Thyroid gland (tissue), 4 donors: ENCODE measurements at regions not wholly inside any gene's neighbourhood (a gene's known extent, or its start where the extent isn't known, plus 50 kb on each side); places are given as distances from the start of the nearest gene placed in this dataset.

Source experiments
- DNase-seq, 2 donors: peaks; one replicate each; pipeline ENCODE4 v3.0.0-alpha.2; 2019
- H3K27ac ChIP-seq, 3 donors: fragments of 200-600 bp; sonication (generic); 1 replicate in 2 of 3; 2 replicates in 1 of 3; pipeline ENCODE4 v1.5.1; 2016 to 2019; ENCODE audit warnings: mild to moderate bottlenecking in 1 of 3, moderate library complexity in 1 of 3
- H3K27me3 ChIP-seq: fragments of 200-600 bp; sonication (generic); one replicate; pipeline ENCODE4 v1.5.1; 2019
- H3K36me3 ChIP-seq, 2 donors: fragments of 200-600 bp; sonication (generic); one replicate each; pipeline ENCODE4 v1.5.1; 2016 to 2019
- H3K4me1 ChIP-seq, 2 donors: fragments of 200-600 bp; sonication (generic); one replicate each; pipeline ENCODE4 v1.5.1; 2017 to 2019
- H3K4me3 ChIP-seq, 3 donors: fragments of 200-600 bp; sonication (generic); replicated peaks in 1 of 3; 1 replicate in 2 of 3; 2 replicates in 1 of 3; pipeline ENCODE4 v1.5.1; 2016; ENCODE audit warnings: mild to moderate bottlenecking in 1 of 3
- H3K9me3 ChIP-seq: fragments of 200-600 bp; sonication (generic); one replicate; pipeline ENCODE4 v1.5.1; 2017
- CTCF ChIP-seq, 6 experiments: fragments of 200-600 bp in 3 of 6; fragments of 450-650 bp in 3 of 6; sonication (generic) in 3 of 6; IDR thresholded peaks; one replicate each; pipeline ENCODE4 v1.5.1; 2016 to 2019; ENCODE audit warnings: antibody characterized with exemption in 6 of 6, mild to moderate bottlenecking in 2 of 6, inconsistent platforms in 1 of 6, moderate library complexity in 1 of 6
- POLR2A ChIP-seq, 2 donors: fragments of 450-650 bp; IDR thresholded peaks; one replicate each; pipeline ENCODE4 v1.6.1; 2017; ENCODE audit warnings: antibody characterized with exemption in 2 of 2, mild to moderate bottlenecking in 2 of 2, moderate library complexity in 1 of 2
- WGBS, 2 donors: methylation state at CpG; one replicate each; pipeline ENCODE4 v1.1.5; 2017; 5-methylcytosine and 5-hydroxymethylcytosine counted together
- intact Hi-C: fragments of 100-400 bp; cut with DNase I; formaldehyde crosslinking; loops from one replicate; pipeline ENCODE4 v1.15.1; 2023

GRCh38 chrX:69309074-69309792, 144.0 kb upstream of the PJA1 start:
- Histone ChIP-seq H3K27me3 (no peaks in the 10 kb centered on the region), H3K4me1 (peaks cover 5 to 10% of the 10 kb centered on the region in 2 donors), H3K27ac (no peak overlapping the region), H3K4me3 (no peak overlapping the region), H3K9me3 (no peaks in the 10 kb centered on the region), H3K36me3 (no peaks in the 10 kb centered on the region)
- 38 to 54% methylated on average over 3 to 5 of the region's 7 CpGs for WGBS, 2 donors
- intact Hi-C loops = no loop called here
- peak; percentile 41 to 49 for DNase-seq
- TF ChIP-seq POLR2A (IDR thresholded peaks at IDR 0.05) (no peak), CTCF (IDR thresholded peaks at IDR 0.05) (no peak)

- Histone ChIP-seq H3K36me3 (no peaks in the 10 kb centered on the region), H3K9me3 (no peaks in the 10 kb centered on the region), H3K27ac (no peak overlapping the region), H3K4me3 (no peak overlapping the region), H3K27me3 (no peaks in the 10 kb centered on the region), H3K4me1 (peaks cover 5 to 10% of the 10 kb centered on the region in 2 donors)
- no peak for TF ChIP-seq CTCF (IDR thresholded peaks at IDR 0.05)
- TF ChIP-seq POLR2A (IDR thresholded peaks at IDR 0.05) = no peak
- intact Hi-C loops = no loop called here
- 55 to 71% methylated on average over 10 of the region's 10 CpGs for whole genome bisulfite sequencing, 2 donors
- no peak for DNase-seq
Measured at GRCh38 chrX:69307756-69308155, 142.5 kb upstream of the PJA1 start.

- Histone ChIP-seq H3K36me3 (no peaks in the 10 kb centered on the region), H3K4me1 (peaks cover under 1 to 3% of the 10 kb centered on the region in 2 donors), H3K27me3 (no peaks in the 10 kb centered on the region), H3K4me3 (no peak overlapping the region), H3K9me3 (no peaks in the 10 kb centered on the region), H3K27ac (no peak overlapping the region)
- no peak for TF ChIP-seq POLR2A (IDR thresholded peaks at IDR 0.05)
- no peak for TF ChIP-seq CTCF (IDR thresholded peaks at IDR 0.05)
- intact Hi-C loops = no loop called here
- 57 to 90% methylated on average over 1 of the region's 1 CpG for WGBS, 2 donors
- DNase-seq = no peak
Measured at GRCh38 chrX:69307029-69307428, 141.8 kb upstream of the PJA1 start.

- TF ChIP-seq CTCF (IDR thresholded peaks at IDR 0.05) (no peak), POLR2A (IDR thresholded peaks at IDR 0.05) (no peak)
- Histone ChIP-seq H3K4me3 (no peak overlapping the region), H3K9me3 (no peaks in the 10 kb centered on the region), H3K27ac (no peak overlapping the region), H3K4me1 (no peaks in the 10 kb centered on the region), H3K27me3 (no peaks in the 10 kb centered on the region), H3K36me3 (no peaks in the 10 kb centered on the region)
- DNase-seq = no peak
- intact Hi-C loops = no loop called here
- WGBS, 2 donors = 58 to 70% methylated on average over 2 to 7 of the region's 7 CpGs
Measured at GRCh38 chrX:69306063-69306404, 140.8 kb upstream of the PJA1 start.

- H3K9me3 ChIP-seq = no peaks in the 10 kb centered on the region
- WGBS, 2 donors = 39 to 49% methylated on average over 9 of the region's 39 CpGs
- H3K4me3 ChIP-seq = no peak overlapping the region
- intact Hi-C loops = no loop called here
- H3K4me1 ChIP-seq = no peaks in the 10 kb centered on the region
- H3K36me3 ChIP-seq = no peaks in the 10 kb centered on the region
- DNase-seq = peak in 1 of 2 donors; percentile 13
- TF ChIP-seq CTCF (IDR thresholded peaks at IDR 0.05) (no peak), POLR2A (IDR thresholded peaks at IDR 0.05) (no peak)
- H3K27ac ChIP-seq = no peak overlapping the region
- H3K27me3 ChIP-seq = no peaks in the 10 kb centered on the region
Measured at GRCh38 chrX:69305333-69306062, 140.2 kb upstream of the PJA1 start.
